Astrocyte (in vitro differentiated cells and primary cell): ENCODE measurements at regions not wholly inside any gene's neighbourhood (a gene's known extent, or its start where the extent isn't known, plus 50 kb on each side); places are given as distances from the start of the nearest gene placed in this dataset.

Source experiments
- DNase-seq: peaks from one replicate; pipeline ENCODE4 v3.0.0-alpha.2; 2010; ENCODE audit warnings: low read depth
- FAIRE-seq: peaks from 2 replicates; lab custom pipeline; 2011; peaks lifted over from hg19 to GRCh38; lab: Jason Lieb, UNC
- H2AFZ ChIP-seq: 2 replicates; pipeline ENCODE4 v1.6.0; 2012; ENCODE audit warnings: low read depth, low read length, inconsistent platforms
- H3K27ac ChIP-seq: 2 replicates; pipeline ENCODE4 v1.5.1; 2011; ENCODE audit warnings: low read depth, low read length, inconsistent platforms
- H3K27me3 ChIP-seq: 2 replicates; pipeline ENCODE4 v1.6.0; 2011; ENCODE audit warnings: low read length, inconsistent platforms; ENCODE audit not compliant: insufficient read depth
- H3K36me3 ChIP-seq: 2 replicates; pipeline ENCODE4 v1.5.1; 2011; ENCODE audit warnings: low read length, inconsistent platforms; ENCODE audit not compliant: insufficient read depth
- H3K4me1 ChIP-seq: 2 replicates; pipeline ENCODE4 v1.5.1; 2011; ENCODE audit warnings: low read length, inconsistent platforms; ENCODE audit not compliant: insufficient read depth
- H3K4me2 ChIP-seq: 2 replicates; pipeline ENCODE4 v1.6.0; 2012; ENCODE audit warnings: low read length, inconsistent platforms
- H3K4me3 ChIP-seq: 2 replicates; pipeline ENCODE4 v1.5.1; 2011; ENCODE audit warnings: low read depth, mild to moderate bottlenecking, low read length, inconsistent platforms; ENCODE audit not compliant: insufficient read depth
- H3K79me2 ChIP-seq: 2 replicates; pipeline ENCODE4 v1.6.0; 2012; ENCODE audit warnings: mild to moderate bottlenecking, low read length, inconsistent platforms; ENCODE audit not compliant: insufficient read depth
- H3K9ac ChIP-seq: 2 replicates; pipeline ENCODE4 v1.6.0; 2012; ENCODE audit warnings: mild to moderate bottlenecking, low read length, inconsistent platforms
- H3K9me3 ChIP-seq: 2 replicates; pipeline ENCODE4 v1.5.1; 2012; ENCODE audit warnings: low read depth, mild to moderate bottlenecking, low read length, inconsistent platforms; ENCODE audit not compliant: insufficient read depth
- H4K20me1 ChIP-seq: 2 replicates; pipeline ENCODE4 v1.6.0; 2012; ENCODE audit warnings: low read length, inconsistent platforms; ENCODE audit not compliant: insufficient read depth
- H3K27ac Mint-ChIP-seq: one replicate; pipeline ENCODE4 v1.8.0; 2021; ENCODE audit warnings: mild to moderate bottlenecking, mixed read lengths; ENCODE audit not compliant: unreplicated experiment
- H3K27me3 Mint-ChIP-seq: one replicate; pipeline ENCODE4 v1.8.0; 2021; ENCODE audit warnings: low read depth, mixed read lengths; ENCODE audit not compliant: unreplicated experiment
- H3K36me3 Mint-ChIP-seq: one replicate; pipeline ENCODE4 v1.8.0; 2021; ENCODE audit warnings: low read depth, mixed read lengths; ENCODE audit not compliant: unreplicated experiment
- H3K4me1 Mint-ChIP-seq: one replicate; pipeline ENCODE4 v1.8.0; 2021; ENCODE audit warnings: low read depth, mixed read lengths; ENCODE audit not compliant: unreplicated experiment
- H3K4me3 Mint-ChIP-seq: one replicate; pipeline ENCODE4 v1.8.0; 2021; ENCODE audit warnings: mild to moderate bottlenecking, moderate library complexity, mixed read lengths; ENCODE audit not compliant: unreplicated experiment
- H3K9me3 Mint-ChIP-seq: one replicate; pipeline ENCODE4 v1.8.0; 2021; ENCODE audit warnings: mild to moderate bottlenecking, mixed read lengths; ENCODE audit not compliant: unreplicated experiment
- CTCF ChIP-seq: IDR thresholded peaks from 2 replicates; pipeline ENCODE4 v1.5.1; 2011; ENCODE audit warnings: low read depth, mild to moderate bottlenecking, inconsistent platforms, low read length, moderate library complexity; ENCODE audit not compliant: insufficient read depth
- EZH2 ChIP-seq: IDR thresholded peaks from 2 replicates; pipeline ENCODE4 v1.6.1; 2012; ENCODE audit warnings: mild to moderate bottlenecking, low read length, inconsistent platforms; ENCODE audit not compliant: insufficient read depth

- FAIRE-seq (no peak), DNase-seq (no peak)
- Histone ChIP-seq H3K4me3 (no peak overlapping the region), H4K20me1 (no peaks in the 10 kb centered on the region), H3K27ac (no peak overlapping the region), H3K4me2 (no peak overlapping the region), H2AFZ (no peak overlapping the region), H3K9me3 (no peaks in the 10 kb centered on the region), H3K27me3 (no peaks in the 10 kb centered on the region), H3K9ac (no peak overlapping the region), H3K36me3 (no peaks in the 10 kb centered on the region), H3K79me2 (no peaks in the 10 kb centered on the region), H3K4me1 (no peaks in the 10 kb centered on the region)
- Mint-ChIP-seq H3K9me3 (no peaks in the 10 kb centered on the region), H3K27ac (no peak overlapping the region), H3K27me3 (no peaks in the 10 kb centered on the region), H3K36me3 (no peaks in the 10 kb centered on the region), H3K4me1 (peaks cover 2% of the 10 kb centered on the region), H3K4me3 (no peak overlapping the region)
- TF ChIP-seq CTCF (no peak), EZH2 (no peak)
Observed at GRCh38 chr6:68049562-68049961, 585.5 kb upstream of the ADGRB3 start.

- H3K36me3 ChIP-seq, result no peaks in the 10 kb centered on the region
- Mint-ChIP-seq H3K9me3 (no peaks in the 10 kb centered on the region), H3K36me3 (no peaks in the 10 kb centered on the region), H3K4me3 (no peak overlapping the region), H3K27ac (no peak overlapping the region), H3K27me3 (no peaks in the 10 kb centered on the region), H3K4me1 (no peaks in the 10 kb centered on the region)
- H3K4me3 ChIP-seq, result no peak overlapping the region
- H4K20me1 ChIP-seq, result no peaks in the 10 kb centered on the region
- no peaks in the 10 kb centered on the region for H3K27me3 ChIP-seq
- no peaks in the 10 kb centered on the region for H3K79me2 ChIP-seq
- no peak overlapping the region for H3K27ac ChIP-seq
- no peak for DNase-seq
- H3K9me3 ChIP-seq, result no peaks in the 10 kb centered on the region
- H2AFZ ChIP-seq, result no peak overlapping the region
- TF ChIP-seq CTCF, result no peak
- FAIRE-seq, result no peak
- no peaks in the 10 kb centered on the region for H3K4me1 ChIP-seq
- H3K4me2 ChIP-seq, result no peak overlapping the region
- no peak overlapping the region for H3K9ac ChIP-seq
Observed at GRCh38 chr6:68046756-68047155, 588.3 kb upstream of the ADGRB3 start.

- Mint-ChIP-seq H3K4me3 (no peak overlapping the region), H3K4me1 (no peaks in the 10 kb centered on the region), H3K9me3 (no peaks in the 10 kb centered on the region), H3K27me3 (no peaks in the 10 kb centered on the region), H3K36me3 (no peaks in the 10 kb centered on the region), H3K27ac (no peak overlapping the region)
- Histone ChIP-seq H3K27me3 (no peaks in the 10 kb centered on the region), H3K9ac (no peak overlapping the region), H3K9me3 (no peaks in the 10 kb centered on the region), H3K36me3 (no peaks in the 10 kb centered on the region), H3K4me1 (no peaks in the 10 kb centered on the region), H3K4me3 (no peak overlapping the region), H2AFZ (no peak overlapping the region), H3K27ac (no peak overlapping the region), H3K4me2 (no peak overlapping the region), H4K20me1 (no peaks in the 10 kb centered on the region), H3K79me2 (no peaks in the 10 kb centered on the region)
- TF ChIP-seq EZH2, result no peak
- no peak for TF ChIP-seq CTCF
- FAIRE-seq, result no peak
- DNase-seq, result no peak
Observed at GRCh38 chr6:68046302-68046701, 588.8 kb upstream of the ADGRB3 start.
